ENCODE measurements at regions not wholly inside any gene's neighbourhood (a gene's known extent, or its start where the extent isn't known, plus 50 kb on each side); places are given as distances from the start of the nearest gene placed in this dataset.

- Histone ChIP-seq H3K79me2 (ENCODE audit: insufficient read depth, low read length) (no peaks in the 10 kb centered on the region), H3K4me2 (ENCODE audit: insufficient read depth, low read length) (no peak overlapping the region), H3K4me3 (ENCODE audit: insufficient read depth, low read length) (no peak overlapping the region), H3K27me3 (ENCODE audit: insufficient read depth, low read length) (no peaks in the 10 kb centered on the region), H3K36me3 (ENCODE audit: insufficient read depth, low read length) (no peaks in the 10 kb centered on the region), H2AFZ (ENCODE audit: low read length) (no peak overlapping the region), H3K9me3 (ENCODE audit: low read depth, low read length) (no peaks in the 10 kb centered on the region), H3K27ac (ENCODE audit: low read depth, low read length) (no peak overlapping the region), H3K4me1 (ENCODE audit: insufficient read depth, low read length) (no peaks in the 10 kb centered on the region), H4K20me1 (ENCODE audit: insufficient read depth, low read length) (no peaks in the 10 kb centered on the region)
- DNase-seq (ENCODE audit: insufficient read length, low spot score, missing footprints): no peak
- TF ChIP-seq, protein P1, sequence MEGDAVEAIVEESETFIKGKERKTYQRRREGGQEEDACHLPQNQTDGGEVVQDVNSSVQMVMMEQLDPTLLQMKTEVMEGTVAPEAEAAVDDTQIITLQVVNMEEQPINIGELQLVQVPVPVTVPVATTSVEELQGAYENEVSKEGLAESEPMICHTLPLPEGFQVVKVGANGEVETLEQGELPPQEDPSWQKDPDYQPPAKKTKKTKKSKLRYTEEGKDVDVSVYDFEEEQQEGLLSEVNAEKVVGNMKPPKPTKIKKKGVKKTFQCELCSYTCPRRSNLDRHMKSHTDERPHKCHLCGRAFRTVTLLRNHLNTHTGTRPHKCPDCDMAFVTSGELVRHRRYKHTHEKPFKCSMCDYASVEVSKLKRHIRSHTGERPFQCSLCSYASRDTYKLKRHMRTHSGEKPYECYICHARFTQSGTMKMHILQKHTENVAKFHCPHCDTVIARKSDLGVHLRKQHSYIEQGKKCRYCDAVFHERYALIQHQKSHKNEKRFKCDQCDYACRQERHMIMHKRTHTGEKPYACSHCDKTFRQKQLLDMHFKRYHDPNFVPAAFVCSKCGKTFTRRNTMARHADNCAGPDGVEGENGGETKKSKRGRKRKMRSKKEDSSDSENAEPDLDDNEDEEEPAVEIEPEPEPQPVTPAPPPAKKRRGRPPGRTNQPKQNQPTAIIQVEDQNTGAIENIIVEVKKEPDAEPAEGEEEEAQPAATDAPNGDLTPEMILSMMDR (IDR thresholded peaks at IDR 0.05; ENCODE audit: extremely low read depth, low read depth, low read length): no peak
Measured at GRCh38 chr19:20256606-20257005, 89.6 kb downstream of the ZNF486 start.

GRCh38 chr19:20254121-20254520 is 87.1 kb downstream of the ZNF486 start:
- Histone ChIP-seq H3K4me1 (ENCODE audit: insufficient read depth, low read length) (no peaks in the 10 kb centered on the region), H3K79me2 (ENCODE audit: insufficient read depth, low read length) (no peaks in the 10 kb centered on the region), H3K36me3 (ENCODE audit: insufficient read depth, low read length) (no peaks in the 10 kb centered on the region), H3K27ac (ENCODE audit: low read depth, low read length) (no peak overlapping the region), H3K27me3 (ENCODE audit: insufficient read depth, low read length) (no peaks in the 10 kb centered on the region), H4K20me1 (ENCODE audit: insufficient read depth, low read length) (no peaks in the 10 kb centered on the region), H2AFZ (ENCODE audit: low read length) (no peak overlapping the region), H3K4me2 (ENCODE audit: insufficient read depth, low read length) (no peak overlapping the region), H3K9me3 (ENCODE audit: low read depth, low read length) (no peaks in the 10 kb centered on the region), H3K4me3 (ENCODE audit: insufficient read depth, low read length) (no peak overlapping the region)
- DNase-seq (ENCODE audit: insufficient read length, low spot score, missing footprints): no peak
- TF ChIP-seq, protein P1 (IDR thresholded peaks at IDR 0.05; ENCODE audit: extremely low read depth, low read depth, low read length): no peak

DNA sequence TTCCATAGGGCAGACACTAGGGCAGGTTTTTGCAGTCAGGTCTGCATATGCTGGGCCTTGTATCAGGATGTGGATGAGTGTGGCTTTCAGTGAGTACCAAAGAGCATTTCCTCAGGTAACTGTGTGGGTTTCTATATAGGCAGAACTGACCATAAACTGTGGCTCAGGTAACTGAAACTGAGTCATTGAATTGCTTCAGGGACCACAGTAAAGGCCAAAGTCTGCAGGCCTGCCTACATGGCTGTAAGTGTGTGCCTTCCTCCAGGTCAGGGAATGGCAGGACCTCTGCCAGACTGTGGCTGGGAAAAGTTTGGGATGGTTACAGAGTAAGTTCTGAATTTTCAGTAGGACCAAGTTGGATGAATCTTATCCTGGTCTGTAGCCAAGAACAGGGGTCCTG is 85.6 kb downstream of the ZNF486 start:
- H3K27ac ChIP-seq (ENCODE audit: low read depth, low read length): no peak overlapping the region
- H3K79me2 ChIP-seq (ENCODE audit: insufficient read depth, low read length): no peaks in the 10 kb centered on the region
- no peak overlapping the region for H3K4me3 ChIP-seq (ENCODE audit: insufficient read depth, low read length)
- no peaks in the 10 kb centered on the region for H3K9me3 ChIP-seq (ENCODE audit: low read depth, low read length)
- no peaks in the 10 kb centered on the region for H3K27me3 ChIP-seq (ENCODE audit: insufficient read depth, low read length)
- no peak overlapping the region for H3K4me2 ChIP-seq (ENCODE audit: insufficient read depth, low read length)
- no peak for DNase-seq (ENCODE audit: insufficient read length, low spot score, missing footprints)
- H3K36me3 ChIP-seq (ENCODE audit: insufficient read depth, low read length): no peaks in the 10 kb centered on the region
- TF ChIP-seq, protein P1 (IDR thresholded peaks at IDR 0.05; ENCODE audit: extremely low read depth, low read depth, low read length): no peak
- H4K20me1 ChIP-seq (ENCODE audit: insufficient read depth, low read length): no peaks in the 10 kb centered on the region
- H2AFZ ChIP-seq (ENCODE audit: low read length): no peak overlapping the region
- no peaks in the 10 kb centered on the region for H3K4me1 ChIP-seq (ENCODE audit: insufficient read depth, low read length)

- no peak overlapping the region for H3K4me3 ChIP-seq (ENCODE audit: insufficient read depth, low read length)
- TF ChIP-seq, protein P1 (IDR thresholded peaks at IDR 0.05; ENCODE audit: extremely low read depth, low read depth, low read length): no peak
- no peak overlapping the region for H3K4me2 ChIP-seq (ENCODE audit: insufficient read depth, low read length)
- no peak overlapping the region for H3K27ac ChIP-seq (ENCODE audit: low read depth, low read length)
- H4K20me1 ChIP-seq (ENCODE audit: insufficient read depth, low read length): no peaks in the 10 kb centered on the region
- H3K4me1 ChIP-seq (ENCODE audit: insufficient read depth, low read length): no peaks in the 10 kb centered on the region
- no peaks in the 10 kb centered on the region for H3K79me2 ChIP-seq (ENCODE audit: insufficient read depth, low read length)
- no peaks in the 10 kb centered on the region for H3K27me3 ChIP-seq (ENCODE audit: insufficient read depth, low read length)
- no peaks in the 10 kb centered on the region for H3K36me3 ChIP-seq (ENCODE audit: insufficient read depth, low read length)
- no peak for DNase-seq (ENCODE audit: insufficient read length, low spot score, missing footprints)
- H2AFZ ChIP-seq (ENCODE audit: low read length): no peak overlapping the region
- H3K9me3 ChIP-seq (ENCODE audit: low read depth, low read length): no peaks in the 10 kb centered on the region
Measured at GRCh38 chr19:20250627-20251026, 83.6 kb downstream of the ZNF486 start.

All from osteoblast (primary cell).